Motor neuron (in vitro differentiated cells): ENCODE measurements at regions not wholly inside any gene's neighbourhood (a gene's known extent, or its start where the extent isn't known, plus 50 kb on each side); places are given as distances from the start of the nearest gene placed in this dataset.
"Not testable (repeated sequence)": the region's sequence is repeated elsewhere in the genome, so short reads cannot be mapped to it uniquely, and the experiment has no call there.

Experiments used
- ATAC-seq, 8 experiments: fragments of 200-7000 bp; cut with Tn5 transposase; replicated peaks in 6 of 8; 2 replicates each; pipeline ENCODE4 v1.8.0; 2021; ENCODE audit warnings: mild to moderate bottlenecking in 8 of 8, moderate library complexity in 8 of 8
- H3K27ac ChIP-seq, 2 donors: fragments of 250-450 bp; sonication (Bioruptor Pico); 2 replicates each; pipeline ENCODE4 v1.9.0; 2021; ENCODE audit warnings: antibody characterized with exemption in 2 of 2, mild to moderate bottlenecking in 2 of 2, moderate library complexity in 1 of 2
- H3K4me1 ChIP-seq, 2 donors: fragments of 250-450 bp; sonication (Bioruptor Pico); replicated peaks in 1 of 2; 2 replicates each; pipeline ENCODE4 v1.6.1; 2021; ENCODE audit warnings: antibody characterized with exemption in 2 of 2, mild to moderate bottlenecking in 2 of 2, moderate library complexity in 1 of 2
- H3K4me3 ChIP-seq, 5 donors: fragments of 250-450 bp; sonication (Bioruptor Pico); 2 replicates each; pipeline ENCODE4 v1.9.0; 2021; ENCODE audit warnings: antibody characterized with exemption in 5 of 5, mild to moderate bottlenecking in 5 of 5, moderate library complexity in 4 of 5
- WGBS, 10 experiments: fragments of 450-650 bp; shearing (Covaris generic); methylation state at CpG; one replicate each; pipeline ENCODE4 v1.0.0; 2022; 5-methylcytosine and 5-hydroxymethylcytosine counted together
- in situ Hi-C, 9 experiments: fragments of 400-800 bp; cut with MboI; loops; one replicate each; pipeline ENCODE4 v1.15.0; 2021; ENCODE audit warnings: low sequenced_read_pairs in 9 of 9, low pct_unique_long_range_greater_than_20kb in 2 of 9; ENCODE audit not compliant: unreplicated experiment in 9 of 9

- peak in 1 of 8 experiments; percentile 3 for ATAC-seq
- 17 to 67% (median 50%) methylated on average over 1 to 2 of the region's 2 CpGs; no CpG with 5 or more reads in 7 of the 10 experiments for whole genome bisulfite sequencing, 10 experiments
- no peak overlapping the region for H3K27ac ChIP-seq
- H3K4me3 ChIP-seq: no peak overlapping the region
- in situ Hi-C loops: loop anchor here in 5 of 9 experiments (25.0 kb wide), 3 partner anchors 371 to 1854 kb away; partner anchors contain the start of gene LPIN3 (in 3 of the 5)
- H3K4me1 ChIP-seq: peaks cover 0 to 3% of the 10 kb centered on the region in 2 donors
Measured at GRCh38 chr20:40966103-40966502, 62.5 kb upstream of the TOP1 start.

- Histone ChIP-seq H3K27ac (no peak overlapping the region), H3K4me3 (no peak overlapping the region), H3K4me1 (peaks cover 0 to 3% of the 10 kb centered on the region in 2 donors)
- in situ Hi-C loops: loop anchor here in 5 of 9 experiments (25.0 kb wide), 3 partner anchors 371 to 1854 kb away; partner anchors contain the start of gene LPIN3 (in 3 of the 5)
- WGBS, 10 experiments: 0 to 100% (median 79%) methylated on average over 1 to 7 of the region's 9 CpGs; no CpG with 5 or more reads in 3 of the 10 experiments
- peak in 3 of 8 experiments; percentile 11 to 33 (median 19) for ATAC-seq
Measured at GRCh38 chr20:40966516-40967185, 62.0 kb upstream of the TOP1 start.

DNA sequence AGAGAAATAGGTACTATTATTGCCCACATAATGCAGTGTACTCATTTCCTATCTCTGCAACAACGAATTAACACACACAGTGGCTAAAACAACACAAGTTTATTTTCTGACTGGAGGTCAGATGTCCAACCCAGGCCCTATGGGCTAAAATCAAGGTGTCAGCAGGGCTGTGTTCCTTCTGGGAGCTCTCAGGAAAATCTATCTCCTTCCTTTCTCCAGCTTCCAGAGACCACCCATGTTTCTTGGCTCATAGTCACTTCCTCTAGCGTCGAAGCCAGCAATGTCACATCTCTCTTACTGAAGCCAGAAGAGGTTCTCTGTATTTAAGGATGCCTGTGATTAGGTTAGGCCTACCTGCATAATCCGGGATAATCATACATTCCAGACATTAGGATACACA is 60.9 kb upstream of the TOP1 start:
- WGBS, 10 experiments: 0 to 100% (median 83%) methylated on average over 1 to 4 of the region's 4 CpGs; no CpG with 5 or more reads in 3 of the 10 experiments
- in situ Hi-C loops: loop anchor here in 5 of 9 experiments (25.0 kb wide), 3 partner anchors 370 to 1855 kb away; partner anchors contain the start of gene LPIN3 (in 3 of the 5)
- peaks cover 0 to 2% of the 10 kb centered on the region in 2 donors for H3K4me1 ChIP-seq
- no peak for ATAC-seq
- no peak overlapping the region for H3K27ac ChIP-seq
- H3K4me3 ChIP-seq: no peak overlapping the region

DNA sequence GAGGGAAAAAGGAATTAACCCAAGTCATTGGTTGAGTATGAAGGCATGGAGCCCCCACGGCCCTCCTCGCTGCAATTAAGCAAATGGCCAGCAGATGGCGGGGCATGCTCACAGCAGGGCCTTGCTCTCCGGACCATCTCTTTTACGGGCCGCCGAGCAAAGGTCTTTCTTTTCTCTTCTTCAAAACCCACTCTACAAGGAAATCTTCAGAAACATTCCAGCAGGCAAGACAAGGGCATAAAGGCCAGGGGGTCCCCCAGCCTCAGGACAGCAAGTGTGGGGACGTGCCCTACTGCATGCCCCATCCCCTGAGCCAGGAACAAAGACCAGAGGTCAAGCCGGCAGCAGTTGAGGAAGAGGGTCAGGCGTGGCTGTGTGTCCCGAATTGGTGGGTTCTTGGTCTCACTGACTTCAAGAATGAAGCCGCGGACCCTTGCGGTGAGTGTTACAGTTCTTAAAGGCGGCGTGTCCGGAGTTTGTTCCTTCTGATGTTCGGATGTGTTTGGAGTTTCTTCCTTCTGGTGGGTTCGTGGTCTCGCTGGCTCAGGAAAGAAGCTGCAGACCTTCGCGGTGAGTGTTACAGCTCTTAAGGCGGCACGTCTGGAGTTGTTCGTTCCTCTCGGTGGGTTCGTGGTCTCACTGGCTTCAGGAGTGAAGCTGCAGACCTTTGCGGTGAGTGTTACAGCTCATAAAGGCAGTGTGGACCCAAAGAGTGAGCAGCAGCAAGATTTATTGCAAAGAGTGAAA is 59.6 kb upstream of the TOP1 start:
- not testable (repeated sequence) for H3K4me3 ChIP-seq, H3K4me1 ChIP-seq, H3K27ac ChIP-seq
- ATAC-seq: peak; percentile 80 to 98 (median 92)
- in situ Hi-C loops: loop anchor here in 5 of 9 experiments (25.0 kb wide), 3 partner anchors 368 to 1857 kb away; partner anchors contain the start of gene LPIN3 (in 3 of the 5)
- 0 to 40% (median 1%) methylated on average over 1 to 10 of the region's 28 CpGs; no CpG with 5 or more reads in 4 of the 10 experiments for WGBS, 10 experiments

- in situ Hi-C loops: loop anchor here in 6 of 9 experiments (10.0 to 25.0 kb wide), 5 partner anchors 125 to 1858 kb away; partner anchors contain the start of gene LPIN3 (in 3 of the 6)
- no peak overlapping the region for H3K27ac ChIP-seq
- H3K4me3 ChIP-seq: no peak overlapping the region
- ATAC-seq: no peak
- H3K4me1 ChIP-seq: no peaks in the 10 kb centered on the region
- WGBS, 10 experiments: 86 to 100% (median 90%) methylated on average over 1 to 5 of the region's 6 CpGs; no CpG with 5 or more reads in 3 of the 10 experiments
Measured at GRCh38 chr20:40970218-40970617, 58.4 kb upstream of the TOP1 start.

GRCh38 chr20:40977218-40977617 is 51.4 kb upstream of the TOP1 start:
- in situ Hi-C loops: loop anchor here in 6 of 9 experiments (10.0 to 25.0 kb wide), 4 partner anchors 110 to 360 kb away; partner anchors contain the start of gene LPIN3 (in 4 of the 6)
- ATAC-seq: no peak
- peaks cover 3 to 8% of the 10 kb centered on the region in 2 donors for H3K4me1 ChIP-seq
- H3K4me3 ChIP-seq: no peak overlapping the region
- no peak overlapping the region for H3K27ac ChIP-seq

- H3K4me1 ChIP-seq: peaks cover 3 to 8% of the 10 kb centered on the region in 2 donors
- no peak overlapping the region for H3K27ac ChIP-seq
- ATAC-seq: no peak
- in situ Hi-C loops: loop anchor here in 6 of 9 experiments (10.0 to 25.0 kb wide), 4 partner anchors 109 to 359 kb away; partner anchors contain the start of gene LPIN3 (in 4 of the 6)
- WGBS, 10 experiments: 28 to 100% (median 83%) methylated on average over 1 to 3 of the region's 3 CpGs; no CpG with 5 or more reads in 1 of the 10 experiments
- H3K4me3 ChIP-seq: no peak overlapping the region
Measured at GRCh38 chr20:40978761-40979160, 49.9 kb upstream of the TOP1 start.
